GM18870 (cell line): ENCODE measurements at regions not wholly inside any gene's neighbourhood (a gene's known extent, or its start where the extent isn't known, plus 50 kb on each side); places are given as distances from the start of the nearest gene placed in this dataset.

ENCODE experiments used
- ATAC-seq: cut with Tn5 transposase; IDR thresholded peaks from one replicate; pipeline ENCODE4 v1.9.1; 2021; ENCODE audit warnings: moderate library complexity; ENCODE audit not compliant: unreplicated experiment

- ATAC-seq: no peak
Observed at GRCh38 chr12:92336641-92337040, 191.0 kb upstream of the BTG1 start.

GRCh38 chr12:92335831-92336230 is 190.2 kb upstream of the BTG1 start:
- no peak for ATAC-seq

GRCh38 chr12:92334552-92334951 is 188.9 kb upstream of the BTG1 start:
- ATAC-seq: no peak

- no peak for ATAC-seq
Observed at GRCh38 chr12:92332552-92332951, 186.9 kb upstream of the BTG1 start.

- ATAC-seq: no peak
Observed at GRCh38 chr12:92331383-92331782, 185.7 kb upstream of the BTG1 start.

GRCh38 chr12:92330654-92331053 is 185.0 kb upstream of the BTG1 start:
- ATAC-seq: no peak

- ATAC-seq: no peak
Observed at GRCh38 chr12:92326877-92327276, 181.2 kb upstream of the BTG1 start.

- ATAC-seq: no peak
Observed at GRCh38 chr12:92324849-92325500, 179.3 kb upstream of the BTG1 start.

- ATAC-seq: no peak
Observed at GRCh38 chr12:92312463-92312964, 166.9 kb upstream of the BTG1 start.

GRCh38 chr12:92304371-92305055 is 158.9 kb upstream of the BTG1 start:
- no peak for ATAC-seq

GRCh38 chr12:92302041-92302829 is 156.6 kb upstream of the BTG1 start:
- ATAC-seq: no peak

GRCh38 chr12:92301356-92301755 is 155.7 kb upstream of the BTG1 start:
- no peak for ATAC-seq

GRCh38 chr12:92300777-92301176 is 155.1 kb upstream of the BTG1 start:
- no peak for ATAC-seq

GRCh38 chr12:92299744-92300143 is 154.1 kb upstream of the BTG1 start:
- no peak for ATAC-seq

- ATAC-seq: no peak
Observed at GRCh38 chr12:92299344-92299743, 153.7 kb upstream of the BTG1 start.

- no peak for ATAC-seq
Observed at GRCh38 chr12:92297932-92298696, 152.5 kb upstream of the BTG1 start.

GRCh38 chr12:92297405-92297804 is 151.8 kb upstream of the BTG1 start:
- no peak for ATAC-seq

GRCh38 chr12:92295523-92295922 is 149.9 kb upstream of the BTG1 start:
- no peak for ATAC-seq

GRCh38 chr12:92294676-92295440 is 149.2 kb upstream of the BTG1 start:
- no peak for ATAC-seq

- no peak for ATAC-seq
Observed at GRCh38 chr12:92292016-92292415, 146.4 kb upstream of the BTG1 start.
